GM23338 (cell line): ENCODE measurements at regions not wholly inside any gene's neighbourhood (a gene's known extent, or its start where the extent isn't known, plus 50 kb on each side); places are given as distances from the start of the nearest gene placed in this dataset.
"Not testable (repeated sequence)": the region's sequence is repeated elsewhere in the genome, so short reads cannot be mapped to it uniquely, and the experiment has no call there.

Experiments used
- ATAC-seq: fragments of 200-7000 bp; cut with Tn5 transposase; 3 replicates; pipeline ENCODE4 v1.9.1; 2020
- DNase-seq: peaks from one replicate; pipeline ENCODE4 v3.0.0-alpha.2; 2015; ENCODE audit warnings: low spot score
- H2AFZ ChIP-seq: fragments of 200-600 bp; sonication (generic); 2 replicates; pipeline ENCODE4 v1.8.0; 2016; ENCODE audit warnings: antibody characterized with exemption, mild to moderate bottlenecking, moderate library complexity
- H3F3A ChIP-seq: fragments of 200-600 bp; sonication (generic); replicated peaks from 2 replicates; pipeline ENCODE4 v1.8.0; 2017; ENCODE audit warnings: antibody characterized with exemption, mixed run types, low read depth
- H3K27ac ChIP-seq: fragments of 200-600 bp; sonication (generic); 2 replicates; pipeline ENCODE4 v1.6.1; 2016; ENCODE audit warnings: low read depth
- H3K27me3 ChIP-seq: fragments of 200-600 bp; sonication (generic); 2 replicates; pipeline ENCODE4 v1.8.0; 2016; ENCODE audit warnings: mild to moderate bottlenecking, mixed run types, moderate library complexity; ENCODE audit not compliant: insufficient read depth
- H3K36me3 ChIP-seq: fragments of 200-600 bp; sonication (generic); 2 replicates; pipeline ENCODE4 v1.8.0; 2016; ENCODE audit warnings: mild to moderate bottlenecking; ENCODE audit not compliant: insufficient read depth
- H3K4me1 ChIP-seq: fragments of 200-600 bp; sonication (generic); 2 replicates; pipeline ENCODE4 v1.8.0; 2016; ENCODE audit warnings: mild to moderate bottlenecking, moderate library complexity; ENCODE audit not compliant: insufficient read depth
- H3K4me2 ChIP-seq: fragments of 200-600 bp; sonication (generic); 2 replicates; pipeline ENCODE4 v1.7.1; 2017; ENCODE audit warnings: mixed run types
- H3K4me3 ChIP-seq: fragments of 200-600 bp; sonication (generic); 2 replicates; pipeline ENCODE4 v1.6.1; 2016; ENCODE audit warnings: mixed run types
- H3K79me2 ChIP-seq: fragments of 200-600 bp; sonication (generic); replicated peaks from 2 replicates; pipeline ENCODE4 v1.8.0; 2017; ENCODE audit warnings: mild to moderate bottlenecking; ENCODE audit not compliant: insufficient read depth
- H3K9me2 ChIP-seq: fragments of 200-600 bp; sonication (generic); 2 replicates; pipeline ENCODE4 v1.8.0; 2017; ENCODE audit not compliant: insufficient read depth
- H4K20me1 ChIP-seq: fragments of 200-600 bp; sonication (generic); replicated peaks from 2 replicates; pipeline ENCODE4 v1.8.0; 2017; ENCODE audit warnings: mild to moderate bottlenecking; ENCODE audit not compliant: insufficient read depth
- H3K27ac Mint-ChIP-seq: 2 replicates; pipeline ENCODE4 v1.8.0; 2020; ENCODE audit warnings: inconsistent platforms, mild to moderate bottlenecking, moderate library complexity, mixed read lengths
- H3K27me3 Mint-ChIP-seq: 3 replicates; pipeline ENCODE4 v1.8.0; 2022; ENCODE audit warnings: low read depth, mild to moderate bottlenecking, moderate library complexity, mixed read lengths, inconsistent platforms; ENCODE audit not compliant: insufficient read depth, poor library complexity
- H3K36me3 Mint-ChIP-seq: 3 replicates; pipeline ENCODE4 v1.8.0; 2021; ENCODE audit warnings: low read depth, mild to moderate bottlenecking, inconsistent platforms, moderate library complexity, mixed read lengths
- H3K4me1 Mint-ChIP-seq: 3 replicates; pipeline ENCODE4 v1.8.0; 2020; ENCODE audit warnings: mild to moderate bottlenecking, inconsistent platforms, mixed read lengths
- H3K4me3 Mint-ChIP-seq: 3 replicates; pipeline ENCODE4 v1.8.0; 2021; ENCODE audit warnings: moderate library complexity, mild to moderate bottlenecking, inconsistent platforms, mixed read lengths
- H3K9me3 Mint-ChIP-seq: 3 replicates; pipeline ENCODE4 v1.8.0; 2020; ENCODE audit warnings: moderate library complexity, mild to moderate bottlenecking, inconsistent platforms, mixed read lengths
- CREB1 ChIP-seq: fragments of 250-450 bp; sonication (Bioruptor Pico); IDR thresholded peaks from 2 replicates; pipeline ENCODE4 v1.5.0; 2020; ENCODE audit warnings: low read depth, mild to moderate bottlenecking, moderate library complexity
- CTCF ChIP-seq, 2 experiments: fragments of 200-600 bp in 1 of 2; sonication (generic) in 1 of 2; conservative IDR thresholded peaks; 2 replicates each; pipeline versions ENCODE4 v1.5.1 to v1.6.1; 2016 to 2017; ENCODE audit warnings: antibody characterized with exemption in 2 of 2, low read depth in 2 of 2, mild to moderate bottlenecking in 2 of 2, moderate library complexity in 1 of 2
- ETS1 ChIP-seq: IDR thresholded peaks from 2 replicates; pipeline ENCODE4 v1.6.1; 2016; ENCODE audit warnings: antibody characterized with exemption
- EZH2 ChIP-seq: fragments of 200-600 bp; sonication (generic); IDR thresholded peaks from one replicate; pipeline ENCODE4 v1.8.0; 2017; ENCODE audit warnings: antibody characterized with exemption, mild to moderate bottlenecking, low read depth; ENCODE audit not compliant: unreplicated experiment
- EZH2phosphoT487 ChIP-seq: fragments of 200-600 bp; sonication (generic); IDR thresholded peaks from one replicate; pipeline ENCODE4 v1.8.1; 2018; ENCODE audit warnings: antibody characterized with exemption; ENCODE audit not compliant: unreplicated experiment
- JUNB ChIP-seq: IDR thresholded peaks from one replicate; pipeline ENCODE4 v1.6.1; 2016; ENCODE audit warnings: antibody characterized with exemption; ENCODE audit not compliant: unreplicated experiment
- NANOG ChIP-seq: IDR thresholded peaks from 2 replicates; pipeline ENCODE4 v1.6.1; 2016; ENCODE audit warnings: antibody characterized with exemption, borderline replicate concordance
- POLR2AphosphoS5 ChIP-seq: IDR thresholded peaks from 2 replicates; pipeline ENCODE4 v1.6.1; 2016; ENCODE audit warnings: antibody characterized with exemption, low read depth
- STAT1 ChIP-seq: IDR thresholded peaks from one replicate; pipeline ENCODE4 v1.6.1; 2016; ENCODE audit warnings: antibody characterized with exemption; ENCODE audit not compliant: unreplicated experiment
- ZNF114 ChIP-seq: fragments of 250-450 bp; sonication (Bioruptor Pico); IDR thresholded peaks from 2 replicates; pipeline ENCODE4 v1.5.0; 2020; ENCODE audit warnings: mild to moderate bottlenecking, moderate library complexity
- ZNF331 ChIP-seq: fragments of 250-450 bp; sonication (Bioruptor Pico); IDR thresholded peaks from 2 replicates; pipeline ENCODE4 v1.5.0; 2020; ENCODE audit warnings: low read depth, mild to moderate bottlenecking, moderate library complexity
- ZNF462 ChIP-seq: fragments of 250-450 bp; sonication (Bioruptor Pico); IDR thresholded peaks from 2 replicates; pipeline ENCODE4 v1.5.0; 2020; ENCODE audit warnings: mild to moderate bottlenecking, moderate library complexity

- TF ChIP-seq CTCF (conservative IDR thresholded peaks at IDR 0.05; ENCODE audit: low read depth in 2 of 2): no peak
- no peak for TF ChIP-seq JUNB
- no peak for TF ChIP-seq EZH2
- TF ChIP-seq ZNF331 (CRISPR knock-in tag): no peak
- no peak for TF ChIP-seq EZH2phosphoT487
- no peak for TF ChIP-seq CREB1
- no peak for TF ChIP-seq ZNF114 (CRISPR knock-in tag)
- no peak for TF ChIP-seq NANOG
- TF ChIP-seq POLR2AphosphoS5: no peak
Measured at GRCh38 chr12:20155374-20155773, 213.0 kb upstream of the PDE3A start (continued).

GRCh38 chr12:20160899-20161298, 207.4 kb upstream of the PDE3A start:
- DNase-seq, H3K36me3 ChIP-seq, H3K9me3 Mint-ChIP-seq, H3K4me3 ChIP-seq, H3K79me2 ChIP-seq, H3K4me1 ChIP-seq, H3K27me3 Mint-ChIP-seq, H2AFZ ChIP-seq, H3K4me1 Mint-ChIP-seq, H4K20me1 ChIP-seq, H3F3A ChIP-seq, H3K27ac ChIP-seq, H3K36me3 Mint-ChIP-seq, H3K27ac Mint-ChIP-seq, H3K27me3 ChIP-seq, ATAC-seq, H3K4me2 ChIP-seq, H3K4me3 Mint-ChIP-seq, H3K9me2 ChIP-seq: not testable (repeated sequence)

- no peaks in the 10 kb centered on the region for H3K4me1 ChIP-seq
- DNase-seq (no peak), ATAC-seq (peak; percentile 48)
- Mint-ChIP-seq H3K36me3 (no peaks in the 10 kb centered on the region), H3K27me3 (no peaks in the 10 kb centered on the region), H3K4me1 (no peaks in the 10 kb centered on the region), H3K27ac (no peak overlapping the region), H3K9me3 (no peaks in the 10 kb centered on the region), H3K4me3 (no peak overlapping the region)
- no peak overlapping the region for H3K27ac ChIP-seq
- H3K9me2 ChIP-seq: no peaks in the 10 kb centered on the region
- no peak overlapping the region for H3K4me3 ChIP-seq
- no peak overlapping the region for H3K4me2 ChIP-seq
- no peaks in the 10 kb centered on the region for H4K20me1 ChIP-seq
- no peaks in the 10 kb centered on the region for H3K36me3 ChIP-seq
- no peaks in the 10 kb centered on the region for H3K79me2 ChIP-seq
- no peaks in the 10 kb centered on the region for H3F3A ChIP-seq
- no peak overlapping the region; the same call in 1 of the 2 replicates for H2AFZ ChIP-seq
- no peaks in the 10 kb centered on the region for H3K27me3 ChIP-seq
- TF ChIP-seq JUNB (no peak), POLR2AphosphoS5 (no peak), EZH2 (no peak), ZNF114 (CRISPR knock-in tag) (no peak), ZNF462 (no peak), ZNF331 (CRISPR knock-in tag) (no peak), ETS1 (no peak), STAT1 (no peak)
Measured at GRCh38 chr12:20174528-20175175, 193.7 kb upstream of the PDE3A start.
